GM18511 (cell line): ENCODE measurements at regions not wholly inside any gene's neighbourhood (a gene's known extent, or its start where the extent isn't known, plus 50 kb on each side); places are given as distances from the start of the nearest gene placed in this dataset.

ENCODE experiments used
- ATAC-seq: cut with Tn5 transposase; IDR thresholded peaks from one replicate; pipeline ENCODE4 v1.9.1; 2021; ENCODE audit warnings: mild to moderate bottlenecking, moderate library complexity; ENCODE audit not compliant: unreplicated experiment

- ATAC-seq = no peak
These were observed 54.8 kb downstream of the NOG start for GRCh38 chr17:56648321-56648720.

GRCh38 chr17:56648806-56649205 is 55.3 kb downstream of the NOG start:
- ATAC-seq = no peak

- ATAC-seq = no peak
These were observed 59.1 kb downstream of the NOG start for GRCh38 chr17:56652628-56653027.

GRCh38 chr17:56653877-56654276 is 60.4 kb downstream of the NOG start:
- ATAC-seq = peak; percentile 100

- no peak for ATAC-seq
These were observed 63.3 kb downstream of the NOG start for GRCh38 chr17:56656701-56657327.

- no peak for ATAC-seq
These were observed 65.1 kb downstream of the NOG start for GRCh38 chr17:56658648-56659047.

- ATAC-seq = no peak
These were observed 66.1 kb downstream of the NOG start for GRCh38 chr17:56659622-56660021.

- ATAC-seq = no peak
These were observed 68.4 kb downstream of the NOG start for GRCh38 chr17:56661906-56662305.

GRCh38 chr17:56665864-56666263 is 72.4 kb downstream of the NOG start:
- ATAC-seq = no peak

GRCh38 chr17:56667925-56668458 is 74.5 kb downstream of the NOG start:
- no peak for ATAC-seq

- ATAC-seq = no peak
These were observed 78.7 kb downstream of the NOG start for GRCh38 chr17:56672195-56672594.

- ATAC-seq = no peak
These were observed 81.0 kb downstream of the NOG start for GRCh38 chr17:56674401-56674925.

GRCh38 chr17:56675876-56676660 is 82.6 kb downstream of the NOG start:
- no peak for ATAC-seq

GRCh38 chr17:56676810-56677209 is 83.3 kb downstream of the NOG start:
- no peak for ATAC-seq

GRCh38 chr17:56678249-56679114 is 85.0 kb downstream of the NOG start:
- no peak for ATAC-seq

GRCh38 chr17:56679115-56679776 is 85.7 kb downstream of the NOG start:
- ATAC-seq = no peak

GRCh38 chr17:56679777-56680422 is 86.4 kb downstream of the NOG start:
- ATAC-seq = no peak

GRCh38 chr17:56680676-56681075 is 87.2 kb downstream of the NOG start:
- ATAC-seq = no peak

- peak; percentile 76 for ATAC-seq
These were observed 88.2 kb downstream of the NOG start for GRCh38 chr17:56681561-56682266.
